NCI-H128 (cell line): ENCODE measurements at regions not wholly inside any gene's neighbourhood (a gene's known extent, or its start where the extent isn't known, plus 50 kb on each side); places are given as distances from the start of the nearest gene placed in this dataset.
"Not testable (repeated sequence)": the region's sequence is repeated elsewhere in the genome, so short reads cannot be mapped to it uniquely, and the experiment has no call there.

Experiments
- DNase-seq: peaks from one replicate; lab custom pipeline; 2025; ENCODE audit not compliant: unreplicated experiment; lab: John Stamatoyannopoulos, UW

DNA sequence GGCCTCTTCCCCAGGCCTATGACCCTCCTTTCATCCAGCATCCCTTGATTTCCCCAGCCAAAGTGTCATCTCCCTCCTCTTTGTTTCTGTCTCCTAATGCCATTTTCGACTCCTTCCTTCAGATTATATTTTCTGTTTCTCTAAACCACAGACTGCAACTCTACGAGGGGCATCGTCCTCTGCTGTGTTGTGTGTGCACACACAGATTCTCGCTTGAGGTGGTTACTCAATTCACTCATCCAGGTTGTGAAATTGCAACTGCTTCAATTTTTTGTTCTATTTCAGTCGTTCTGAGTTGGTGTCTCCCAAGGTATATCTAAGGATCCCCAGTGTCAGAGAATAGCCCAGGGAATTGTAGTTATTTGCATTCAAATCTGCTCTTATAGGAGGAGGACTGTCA lies 113.5 kb upstream of the NDUFV2 start:
- DNase-seq: no peak

DNA sequence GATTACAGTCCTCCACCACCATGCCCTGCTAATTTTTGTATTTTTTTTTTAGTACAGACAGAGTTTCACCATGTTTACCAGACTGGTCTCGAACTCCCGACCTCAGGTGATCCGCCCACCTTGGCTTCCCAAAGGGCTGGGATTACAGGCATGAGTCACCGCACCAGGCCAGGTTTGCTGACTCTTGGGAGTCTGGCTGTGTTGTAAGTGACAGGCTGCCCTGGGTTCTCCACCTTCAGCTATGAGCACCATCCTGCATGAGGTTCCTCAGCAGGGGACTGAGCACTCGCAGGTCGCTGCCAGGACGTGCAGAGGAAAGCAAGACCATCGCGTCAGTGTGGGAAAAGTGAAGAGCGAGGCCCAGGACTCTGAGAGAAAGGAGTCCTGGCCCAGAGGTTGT lies 112.6 kb upstream of the NDUFV2 start:
- DNase-seq: no peak

- no peak for DNase-seq
Measured at GRCh38 chr18:8990276-8991031, 112.0 kb upstream of the NDUFV2 start.

DNA sequence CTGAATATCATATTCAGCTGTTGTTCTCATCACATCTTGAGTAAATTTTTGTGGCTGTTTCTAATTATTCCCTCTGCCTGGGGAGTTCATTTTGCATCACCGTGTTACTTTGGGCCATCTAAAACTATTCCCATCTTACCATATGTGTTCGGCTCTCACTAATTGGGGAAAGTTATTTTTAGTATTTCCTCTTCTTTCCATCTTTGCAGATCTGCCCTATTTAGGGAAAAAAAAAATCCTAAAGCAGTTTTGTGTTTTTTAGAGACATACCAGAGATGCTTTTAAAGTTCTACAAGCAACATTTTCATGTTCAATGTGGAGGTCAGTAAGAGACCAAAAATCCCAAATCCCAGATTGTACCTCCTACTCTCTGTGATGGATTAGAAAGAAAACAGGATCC lies 111.3 kb upstream of the NDUFV2 start:
- DNase-seq: no peak

- not testable (repeated sequence) for DNase-seq
Measured at GRCh38 chr18:8992500-8992899, 110.0 kb upstream of the NDUFV2 start.

GRCh38 chr18:8994603-8995002 lies 107.9 kb upstream of the NDUFV2 start:
- no peak for DNase-seq

DNA sequence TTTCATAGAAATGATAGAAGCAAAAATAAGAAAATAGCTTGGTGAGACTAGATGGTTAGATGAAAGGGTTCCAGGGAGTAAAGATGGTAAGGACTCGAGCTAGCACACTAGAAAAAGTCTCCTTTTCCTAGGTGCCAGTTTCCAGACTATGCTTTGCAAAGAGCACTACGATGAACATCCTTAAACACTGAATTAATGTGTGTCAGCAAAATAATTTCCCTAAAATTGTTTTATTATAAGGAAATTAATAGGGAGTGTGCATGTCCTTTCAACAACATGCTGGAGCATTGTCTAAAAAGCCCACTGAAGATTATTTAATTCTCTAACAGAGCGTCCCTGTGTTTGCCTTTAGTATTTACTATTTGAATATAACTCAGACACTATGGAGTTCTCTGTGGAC lies 107.4 kb upstream of the NDUFV2 start:
- no peak for DNase-seq

DNA sequence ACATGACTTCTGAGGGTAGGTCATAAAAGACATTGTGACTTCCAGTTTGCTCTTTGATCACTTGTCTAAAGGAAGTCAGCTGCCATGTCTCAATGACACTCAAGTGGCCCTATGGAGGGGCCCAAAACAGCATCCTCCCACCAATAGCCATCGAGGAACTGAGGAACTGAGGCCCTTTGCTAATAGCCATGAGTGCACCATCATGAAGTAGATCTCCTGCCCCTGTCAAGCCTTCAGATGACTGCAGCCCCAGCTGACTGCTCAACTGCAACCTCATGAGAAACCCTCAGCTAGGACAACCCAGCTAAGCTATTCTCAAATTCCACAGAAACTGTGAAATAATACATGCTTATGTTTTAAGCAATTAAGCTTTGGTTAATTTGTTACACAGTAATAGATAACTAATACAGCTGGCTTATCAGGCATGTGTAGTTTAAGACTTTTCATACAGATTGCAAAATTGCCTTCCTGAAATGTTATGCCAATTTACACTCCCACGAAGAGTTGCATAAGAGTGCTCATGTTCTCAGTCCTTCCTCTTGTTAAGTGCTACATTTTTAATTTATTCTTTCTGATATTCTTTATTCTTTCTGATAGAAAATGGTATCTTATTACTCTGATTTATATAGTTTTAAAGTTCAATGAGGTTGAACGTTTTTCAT lies 105.6 kb upstream of the NDUFV2 start:
- DNase-seq: no peak

DNA sequence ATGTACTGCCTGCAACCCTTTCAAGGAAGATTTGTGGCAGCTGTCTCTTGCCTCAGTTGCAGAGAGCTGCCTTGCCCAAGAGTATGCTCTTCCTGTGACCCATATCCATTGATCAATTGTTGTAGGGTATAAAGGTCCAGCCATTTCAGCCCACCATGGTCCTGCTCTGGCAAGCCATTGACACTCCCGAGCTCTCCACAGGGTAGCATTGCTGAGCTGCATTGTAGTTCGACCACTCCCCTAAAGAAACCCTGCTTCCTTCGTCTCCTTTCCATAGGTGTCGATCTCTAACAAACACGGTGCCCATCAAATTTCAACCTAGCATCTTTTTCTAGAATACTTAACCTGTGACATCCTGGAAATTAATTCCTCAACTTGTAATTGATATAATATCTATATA lies 104.9 kb upstream of the NDUFV2 start:
- DNase-seq: no peak

- DNase-seq: no peak
Measured at GRCh38 chr18:8998481-8999217, 103.8 kb upstream of the NDUFV2 start.

DNA sequence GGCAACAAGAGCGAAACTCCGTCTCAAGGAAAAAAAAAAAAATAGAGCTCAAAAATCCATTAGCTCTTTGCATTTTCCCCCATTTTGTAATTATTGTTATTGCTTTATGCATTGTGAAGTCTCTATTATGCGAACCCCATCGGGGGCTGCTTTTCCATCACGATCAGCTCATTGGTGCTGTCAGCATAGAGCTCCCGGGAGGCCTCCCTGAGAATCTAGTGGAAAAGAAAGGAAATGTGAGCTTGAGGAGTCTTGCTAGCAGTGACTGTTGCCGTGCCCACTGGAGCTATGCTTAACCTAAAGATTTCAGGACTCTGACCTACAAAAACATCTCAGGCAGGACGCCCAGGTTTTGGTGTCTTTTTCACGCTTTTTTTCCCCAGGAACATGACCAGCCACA lies 102.6 kb upstream of the NDUFV2 start:
- DNase-seq: no peak

- DNase-seq: no peak
Measured at GRCh38 chr18:9000733-9001132, 101.8 kb upstream of the NDUFV2 start.

DNA sequence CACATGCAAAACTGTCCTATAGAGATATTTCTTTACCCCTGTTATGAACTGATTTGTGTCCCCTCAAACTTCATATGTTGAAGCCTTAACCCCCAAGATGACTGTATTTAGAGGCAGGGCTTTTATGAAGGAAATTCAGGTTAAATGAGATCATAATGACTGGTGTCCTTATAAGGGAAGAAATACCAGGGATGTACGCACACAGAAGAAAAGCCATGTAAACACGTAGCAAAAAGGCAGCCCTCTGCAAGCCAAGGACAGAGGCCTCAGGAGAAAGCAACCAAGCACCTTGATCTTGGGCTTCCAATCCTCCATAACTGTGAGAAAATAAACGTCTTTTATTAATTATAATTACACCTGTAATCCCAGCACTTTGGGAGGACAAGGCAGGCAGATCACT lies 101.3 kb upstream of the NDUFV2 start:
- DNase-seq: no peak

- no peak for DNase-seq
Measured at GRCh38 chr18:9003406-9004100, 98.9 kb upstream of the NDUFV2 start.

GRCh38 chr18:9004308-9004707 lies 98.2 kb upstream of the NDUFV2 start:
- DNase-seq: not testable (repeated sequence)

DNA sequence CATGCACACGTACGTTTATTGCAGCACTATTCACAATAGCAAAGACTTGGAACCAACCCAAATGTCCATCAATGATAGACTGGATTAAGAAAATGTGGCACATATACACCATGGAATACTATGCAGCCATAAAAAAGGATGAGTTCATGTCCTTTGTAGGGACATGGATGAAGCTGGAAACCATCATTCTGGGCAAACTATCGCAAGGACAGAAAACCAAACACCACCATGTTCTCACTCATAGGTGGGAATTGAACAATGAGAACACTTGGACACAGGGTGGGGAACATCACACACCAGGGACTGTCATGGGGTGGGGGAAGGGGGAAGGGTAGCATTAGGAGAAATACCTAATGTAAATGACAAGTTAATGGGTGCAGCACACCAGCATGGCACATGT lies 94.8 kb upstream of the NDUFV2 start:
- not testable (repeated sequence) for DNase-seq

GRCh38 chr18:9008200-9008708 lies 94.2 kb upstream of the NDUFV2 start:
- no peak for DNase-seq

- no peak for DNase-seq
Measured at GRCh38 chr18:9008709-9009635, 93.5 kb upstream of the NDUFV2 start.

GRCh38 chr18:9009703-9010488 lies 92.6 kb upstream of the NDUFV2 start:
- DNase-seq: no peak
